C4-2B (cell line): ENCODE measurements at regions not wholly inside any gene's neighbourhood (a gene's known extent, or its start where the extent isn't known, plus 50 kb on each side); places are given as distances from the start of the nearest gene placed in this dataset.

Experiments
- ZFX ChIP-seq: fragments of 450-650 bp; IDR thresholded peaks from 2 replicates; pipeline ENCODE4 v1.6.1; 2017
- TF ChIP-seq, protein P1 (sequence below): fragments of 450-650 bp; conservative IDR thresholded peaks from 2 replicates; pipeline ENCODE4 v1.5.1; 2017; ENCODE audit warnings: mild to moderate bottlenecking

DNA sequence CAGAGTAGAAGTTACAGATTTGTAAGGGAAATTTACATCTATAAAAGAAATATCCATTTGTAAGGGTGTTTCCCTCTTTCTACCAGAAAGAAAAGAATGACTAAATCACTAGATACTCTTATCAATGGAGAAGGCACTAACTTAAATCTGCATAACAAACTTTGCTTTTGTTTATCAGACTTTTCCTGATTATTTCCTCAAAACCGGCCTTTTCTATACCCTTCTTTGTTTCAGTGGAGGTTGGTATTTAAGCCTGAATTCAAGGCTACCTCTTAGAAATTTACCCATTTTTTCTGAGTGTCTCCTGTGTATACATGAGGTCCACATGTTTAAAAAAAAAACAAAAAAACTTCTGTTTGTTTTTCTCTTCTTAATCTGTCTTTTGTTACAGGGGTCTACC lies 80.4 kb upstream of the GRPR start:
- TF ChIP-seq, protein P1, sequence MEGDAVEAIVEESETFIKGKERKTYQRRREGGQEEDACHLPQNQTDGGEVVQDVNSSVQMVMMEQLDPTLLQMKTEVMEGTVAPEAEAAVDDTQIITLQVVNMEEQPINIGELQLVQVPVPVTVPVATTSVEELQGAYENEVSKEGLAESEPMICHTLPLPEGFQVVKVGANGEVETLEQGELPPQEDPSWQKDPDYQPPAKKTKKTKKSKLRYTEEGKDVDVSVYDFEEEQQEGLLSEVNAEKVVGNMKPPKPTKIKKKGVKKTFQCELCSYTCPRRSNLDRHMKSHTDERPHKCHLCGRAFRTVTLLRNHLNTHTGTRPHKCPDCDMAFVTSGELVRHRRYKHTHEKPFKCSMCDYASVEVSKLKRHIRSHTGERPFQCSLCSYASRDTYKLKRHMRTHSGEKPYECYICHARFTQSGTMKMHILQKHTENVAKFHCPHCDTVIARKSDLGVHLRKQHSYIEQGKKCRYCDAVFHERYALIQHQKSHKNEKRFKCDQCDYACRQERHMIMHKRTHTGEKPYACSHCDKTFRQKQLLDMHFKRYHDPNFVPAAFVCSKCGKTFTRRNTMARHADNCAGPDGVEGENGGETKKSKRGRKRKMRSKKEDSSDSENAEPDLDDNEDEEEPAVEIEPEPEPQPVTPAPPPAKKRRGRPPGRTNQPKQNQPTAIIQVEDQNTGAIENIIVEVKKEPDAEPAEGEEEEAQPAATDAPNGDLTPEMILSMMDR = no peak
- TF ChIP-seq ZFX = no peak
